Activated T-cell treated with anti-CD3 and anti-CD28 coated beads for 1 hour (primary cell): ENCODE measurements at regions not wholly inside any gene's neighbourhood (a gene's known extent, or its start where the extent isn't known, plus 50 kb on each side); places are given as distances from the start of the nearest gene placed in this dataset.

Source experiments
- DNase-seq: peaks from one replicate; pipeline ENCODE4 v3.0.0-alpha.2; 2020; ENCODE audit warnings: low read depth

GRCh38 chr2:181243319-181243718 is 213.9 kb upstream of the ITGA4 start:
- no peak for DNase-seq

GRCh38 chr2:181250691-181251090 is 206.5 kb upstream of the ITGA4 start:
- DNase-seq = no peak

GRCh38 chr2:181252262-181253148 is 204.7 kb upstream of the ITGA4 start:
- DNase-seq = no peak

DNA sequence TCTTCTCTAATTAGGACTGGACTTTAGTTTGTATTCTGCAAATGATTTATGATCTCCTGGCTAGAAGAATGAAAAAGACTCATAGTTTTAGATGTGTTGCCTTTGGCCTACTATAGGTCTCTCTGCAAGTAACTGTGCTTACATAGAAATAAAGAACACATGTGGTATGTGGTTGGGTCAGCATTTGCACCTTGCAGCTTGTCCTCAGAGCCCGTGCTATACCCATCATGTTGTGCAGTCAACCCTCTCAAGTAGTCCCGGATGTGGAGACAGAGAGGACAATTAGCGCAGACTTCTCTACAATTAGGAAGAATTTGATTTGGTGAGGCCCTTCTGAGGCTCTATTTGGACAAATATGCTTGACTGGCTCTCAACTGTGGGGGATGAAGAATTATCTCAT is 203.7 kb upstream of the ITGA4 start:
- no peak for DNase-seq

DNA sequence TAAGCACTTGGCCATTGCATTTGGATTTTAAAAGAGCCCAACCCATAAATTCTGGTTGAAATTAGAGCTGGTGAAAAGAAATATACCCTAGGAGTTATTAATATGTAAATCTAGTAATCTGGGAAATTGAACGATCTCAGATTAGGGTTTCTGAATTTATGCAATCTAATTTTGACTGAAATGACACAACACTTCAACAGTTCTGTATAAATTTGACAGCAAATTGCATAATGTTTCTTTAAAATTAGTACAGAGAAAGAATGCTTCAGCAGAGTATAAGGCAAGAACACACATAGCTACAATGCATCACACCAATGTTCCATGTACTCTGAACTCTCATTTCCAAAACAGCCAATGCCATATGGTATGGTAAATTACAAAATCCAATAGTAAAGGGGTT is 201.5 kb upstream of the ITGA4 start:
- no peak for DNase-seq

DNA sequence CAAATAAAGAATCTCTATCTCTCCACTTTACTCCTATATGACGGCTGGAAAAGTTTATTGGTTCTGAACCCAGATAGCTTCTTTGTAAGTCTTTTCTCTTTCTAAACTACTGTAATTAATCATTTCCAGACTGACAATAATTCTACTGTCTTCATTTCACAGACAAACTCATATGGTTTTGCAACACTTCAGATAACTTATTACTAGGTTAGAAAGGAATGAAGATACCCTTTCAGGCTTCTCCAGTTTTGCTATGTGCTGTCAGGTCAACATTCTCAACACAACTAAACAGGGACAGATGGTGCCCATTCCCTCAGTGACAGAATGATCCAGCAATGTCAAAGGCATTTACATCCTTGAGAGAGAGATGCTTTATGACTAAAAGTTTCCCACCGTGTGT is 198.5 kb upstream of the ITGA4 start:
- DNase-seq = no peak

DNA sequence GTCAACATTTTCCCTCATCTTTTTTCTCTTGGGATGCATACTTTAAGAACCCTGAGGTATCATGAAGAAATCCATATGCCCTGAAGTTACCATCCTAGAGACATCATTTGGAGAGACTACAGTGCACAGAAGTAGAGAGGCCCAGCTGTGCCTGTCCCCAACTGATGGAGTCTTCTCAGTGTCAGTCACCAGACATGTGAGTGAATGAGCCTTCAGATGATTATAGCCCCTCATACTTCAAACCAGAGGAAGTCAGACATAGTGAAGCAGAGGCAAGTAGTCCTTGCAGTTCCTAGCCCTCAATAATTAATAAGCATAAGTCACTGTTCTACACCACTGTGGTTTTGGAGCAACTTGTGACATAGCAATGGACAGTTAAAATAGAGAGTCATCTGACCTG is 194.4 kb upstream of the ITGA4 start:
- no peak for DNase-seq

DNA sequence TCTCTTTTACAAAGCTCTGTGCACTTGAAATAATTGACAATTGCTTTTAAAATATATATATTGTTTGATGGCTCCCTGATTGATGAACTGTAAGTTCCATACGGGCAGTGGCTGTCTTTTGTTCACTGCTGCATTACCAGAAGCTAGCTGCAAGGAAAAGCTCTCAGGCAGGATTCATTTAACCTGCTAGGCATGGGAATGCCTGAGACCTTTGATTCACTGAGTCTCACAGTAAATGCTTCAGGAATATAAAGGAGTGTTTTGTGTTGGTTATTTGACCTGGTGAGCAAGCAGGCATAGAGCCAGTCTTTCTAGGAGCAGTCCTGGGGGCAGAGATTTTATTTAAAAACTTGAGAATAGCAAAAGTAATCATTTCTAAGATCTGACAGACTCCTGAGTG is 193.2 kb upstream of the ITGA4 start:
- no peak for DNase-seq

DNA sequence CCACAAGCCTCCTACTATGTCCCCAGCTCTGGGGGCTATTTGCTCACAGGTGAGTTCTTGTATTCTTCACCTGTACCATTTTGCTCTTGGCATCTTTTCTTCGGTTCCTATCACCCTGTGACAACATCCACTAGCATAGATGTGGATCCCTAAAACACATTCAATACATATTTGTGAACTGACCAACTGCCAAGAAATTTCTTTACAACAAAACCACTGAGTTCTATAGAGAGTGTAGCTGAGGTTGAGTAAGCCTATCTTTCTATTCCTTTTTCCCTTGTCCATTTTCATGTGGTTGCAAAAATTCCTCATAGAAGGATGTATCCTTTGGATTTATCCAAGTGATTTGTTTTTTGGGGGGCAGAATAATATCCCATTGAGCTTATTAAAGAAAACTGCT is 192.7 kb upstream of the ITGA4 start:
- DNase-seq = no peak

- DNase-seq = no peak
Measured at GRCh38 chr2:181266614-181267013, 190.6 kb upstream of the ITGA4 start.

DNA sequence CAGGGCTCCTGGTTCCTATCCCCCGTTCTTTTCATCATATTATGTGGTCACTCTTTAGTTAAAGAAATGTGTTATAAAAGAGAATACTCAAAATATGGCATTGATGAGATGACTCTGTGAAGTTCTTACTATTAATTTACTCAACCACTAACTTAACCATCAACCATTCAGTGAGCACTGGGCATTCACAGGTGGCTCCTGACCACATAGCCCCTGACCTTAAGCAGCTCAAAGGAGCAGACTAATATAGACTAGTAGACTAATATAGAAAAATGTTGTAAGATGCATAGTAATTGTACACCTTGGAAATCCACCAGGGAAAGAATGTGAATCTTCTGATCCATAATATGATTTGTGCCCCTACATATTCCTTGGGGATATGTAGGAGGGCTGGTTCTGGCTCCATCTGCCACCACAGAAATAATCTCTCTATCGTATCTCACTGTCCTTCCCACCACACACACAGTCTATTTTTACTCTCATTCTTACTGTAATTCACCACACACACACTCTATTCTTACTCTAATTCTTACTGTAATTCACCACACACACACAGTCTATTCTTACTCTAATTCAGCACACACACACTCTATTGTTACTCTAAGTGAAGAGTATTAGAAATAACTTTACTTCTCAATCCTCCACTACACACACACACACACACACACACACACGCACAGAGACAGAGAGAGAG is 188.9 kb upstream of the ITGA4 start:
- no peak for DNase-seq

- no peak for DNase-seq
Measured at GRCh38 chr2:181273986-181274385, 183.2 kb upstream of the ITGA4 start.

GRCh38 chr2:181275643-181276070 is 181.5 kb upstream of the ITGA4 start:
- no peak for DNase-seq

GRCh38 chr2:181281206-181281832 is 175.9 kb upstream of the ITGA4 start:
- DNase-seq = no peak

DNA sequence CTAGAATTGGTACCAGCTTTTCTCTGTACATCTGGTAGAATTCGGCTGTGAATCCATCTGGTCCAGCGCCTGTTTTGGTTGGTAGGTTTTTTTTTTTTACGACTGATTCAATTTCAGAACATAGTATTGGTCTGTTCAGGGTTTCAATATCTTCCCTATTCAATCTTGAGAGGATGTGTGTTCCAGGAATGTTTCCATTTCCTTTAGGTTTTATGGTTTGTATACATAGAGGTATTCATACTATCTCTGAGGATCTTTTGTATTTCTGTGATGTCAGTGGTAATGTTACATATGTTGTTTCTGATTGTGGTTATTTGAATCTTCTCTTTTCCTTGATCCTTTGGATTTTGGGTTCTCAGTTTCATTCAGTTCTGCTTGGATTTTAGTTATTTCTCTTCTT is 172.1 kb upstream of the ITGA4 start:
- DNase-seq = no peak

DNA sequence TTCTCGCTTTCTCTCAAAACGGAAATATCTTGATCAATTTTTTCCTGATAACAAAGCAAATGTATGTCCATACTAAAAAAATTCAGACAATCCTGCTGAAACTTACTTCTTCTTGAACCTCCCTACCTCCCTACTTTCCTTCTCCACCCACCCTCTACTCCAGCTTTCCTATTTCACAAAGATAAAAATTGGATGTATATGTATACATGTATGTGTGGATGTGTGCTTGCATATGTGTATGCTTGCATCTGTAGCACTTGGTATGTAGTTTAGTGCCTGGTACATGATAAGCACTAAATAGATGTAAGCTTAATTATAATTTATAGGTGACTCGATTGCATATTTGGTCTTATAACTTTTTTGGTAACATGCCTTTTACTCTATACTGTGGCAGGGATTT is 167.5 kb upstream of the ITGA4 start:
- DNase-seq = no peak

DNA sequence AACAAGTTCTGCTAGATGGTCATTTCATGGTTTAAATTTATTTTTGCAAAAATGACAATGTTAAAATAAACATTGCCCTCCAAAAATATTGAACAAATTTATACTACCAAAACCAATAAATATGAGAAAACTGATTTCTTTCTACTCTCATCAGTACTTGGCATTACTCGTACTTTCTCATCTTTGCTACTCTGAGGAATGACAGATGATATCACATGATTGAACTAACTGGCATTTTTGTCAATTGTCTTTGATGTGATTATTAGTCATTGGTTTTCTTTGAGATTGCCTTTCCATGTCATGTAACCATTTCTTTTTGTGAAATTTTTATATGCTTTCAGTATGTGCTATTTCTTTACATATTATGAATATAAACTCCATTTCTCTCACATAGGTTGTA is 167.0 kb upstream of the ITGA4 start:
- no peak for DNase-seq

DNA sequence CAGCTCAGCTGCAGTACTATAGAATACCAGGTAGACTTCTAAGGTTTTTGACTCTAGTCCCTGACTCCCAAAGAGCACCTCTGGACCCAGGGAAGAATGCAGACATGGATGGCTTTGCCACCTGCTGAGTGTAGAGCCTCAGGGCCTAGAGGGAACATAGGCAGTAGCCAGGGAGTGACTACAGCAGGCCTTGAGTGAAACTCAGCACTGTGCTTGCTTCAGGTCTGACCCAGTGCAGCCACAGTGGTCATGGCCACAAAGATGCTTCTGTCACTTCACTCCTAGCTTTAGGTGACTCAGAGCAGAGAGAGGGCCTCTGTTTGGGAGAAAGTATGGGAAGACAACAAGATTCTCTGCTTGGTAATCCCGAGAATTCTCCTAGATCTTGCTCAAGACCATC is 162.2 kb upstream of the ITGA4 start:
- DNase-seq = no peak

DNA sequence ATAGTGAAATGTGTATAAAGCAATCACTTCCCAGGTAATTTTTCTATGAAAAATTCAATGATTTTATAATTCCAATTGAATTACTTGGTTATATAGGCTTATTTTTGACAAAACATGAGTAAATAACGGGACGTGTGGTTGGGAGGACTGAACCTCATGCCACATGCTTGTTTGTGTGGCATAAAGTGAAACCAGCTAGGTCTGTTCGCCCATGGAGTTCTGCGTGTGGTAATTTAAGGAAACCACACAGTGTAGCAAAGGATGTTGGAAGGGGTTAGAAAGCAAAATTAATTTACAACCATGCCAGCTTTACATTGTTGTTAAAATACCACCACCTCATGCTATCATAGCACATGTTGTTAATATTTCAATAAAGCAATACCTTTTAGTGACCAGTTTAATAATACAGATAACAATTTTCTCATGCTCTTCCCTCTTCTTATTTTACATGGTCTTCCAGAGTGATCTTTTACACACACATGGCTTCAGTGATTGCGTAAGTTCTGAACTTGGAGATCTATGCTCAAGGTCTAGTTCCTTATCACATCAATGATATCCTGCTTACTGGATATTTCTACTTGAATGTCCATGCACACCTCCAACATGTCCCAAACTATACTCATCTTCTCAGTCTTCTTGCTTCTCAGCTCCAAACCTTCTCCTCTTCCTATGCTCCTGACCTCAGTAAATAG is 156.4 kb upstream of the ITGA4 start:
- DNase-seq = no peak

DNA sequence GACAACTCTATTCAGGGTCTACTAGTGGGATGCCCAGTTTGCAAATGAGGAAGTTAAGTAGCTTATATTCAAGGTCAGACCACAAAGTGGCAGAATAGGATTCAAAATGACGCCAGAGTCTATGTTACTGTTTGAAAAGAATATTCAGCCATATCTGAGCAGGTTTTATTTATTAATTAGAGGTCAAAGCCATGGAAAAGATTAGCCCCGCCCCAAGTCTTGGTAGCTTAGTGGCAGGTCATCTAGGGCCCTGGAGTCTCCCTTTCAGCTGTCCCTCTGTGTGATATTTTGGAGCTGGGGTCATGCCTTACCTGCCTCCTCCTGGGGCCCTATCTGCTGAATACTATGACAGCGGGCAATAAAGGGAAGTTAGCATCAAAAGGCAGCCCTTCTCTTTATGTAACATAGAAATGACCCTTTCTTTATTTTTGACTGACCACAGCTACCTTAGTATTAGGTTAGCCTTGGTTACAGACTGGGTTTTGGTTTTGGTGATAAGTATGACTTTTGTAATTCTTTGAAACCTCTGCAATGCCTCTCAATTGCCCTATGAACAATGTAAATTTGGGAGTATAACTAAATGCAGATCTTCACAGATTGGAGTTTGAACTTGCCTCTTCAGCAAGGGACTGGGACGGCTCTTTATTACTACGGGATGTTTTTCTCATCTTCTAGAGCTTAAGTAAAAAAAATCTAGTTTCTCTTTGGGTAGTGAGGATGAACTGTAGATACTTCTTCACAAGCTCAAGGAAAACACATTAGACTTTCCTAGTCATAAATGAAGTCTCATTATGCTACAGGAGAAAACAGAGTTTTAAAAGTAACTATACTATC is 153.0 kb upstream of the ITGA4 start:
- no peak for DNase-seq

DNA sequence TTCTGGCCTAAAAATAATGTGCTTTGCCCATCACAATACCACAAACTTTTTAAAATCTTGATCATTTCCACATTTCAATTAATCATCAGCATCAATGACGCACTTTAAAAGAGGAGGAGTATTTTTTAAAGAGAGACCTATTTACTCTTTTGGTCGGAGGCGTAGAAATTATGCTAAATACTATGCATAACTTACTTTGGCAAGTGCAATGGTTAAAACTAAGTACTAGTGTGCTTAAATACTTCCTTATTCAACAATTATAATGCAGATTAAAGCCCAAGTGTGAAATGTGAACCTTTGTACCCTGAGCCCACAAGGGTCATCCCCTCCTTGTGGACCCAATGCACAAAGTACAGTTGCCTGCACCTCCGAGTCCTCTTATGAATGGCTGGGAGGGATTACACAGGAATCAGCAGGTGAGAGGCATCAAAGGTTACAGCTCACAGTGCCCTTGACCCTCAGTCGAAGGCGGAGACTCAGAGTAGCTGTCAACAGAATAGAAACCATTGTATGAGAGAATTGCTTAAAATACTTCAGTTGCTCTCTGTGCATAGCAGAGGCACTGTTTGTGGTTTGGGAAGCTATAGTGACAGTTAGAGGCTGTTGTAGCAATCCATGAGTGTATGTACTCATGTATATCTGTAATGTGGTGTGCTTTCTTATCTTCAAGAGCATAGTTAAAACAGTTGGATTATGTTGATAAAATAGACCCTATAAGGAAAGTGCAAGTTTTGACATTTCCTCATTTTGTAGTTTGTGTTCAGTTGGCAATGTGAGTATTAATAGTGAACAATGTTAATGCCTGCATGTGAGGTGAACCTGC is 151.7 kb upstream of the ITGA4 start:
- no peak for DNase-seq
